ENCODE measurements at regions not wholly inside any gene's neighbourhood (a gene's known extent, or its start where the extent isn't known, plus 50 kb on each side); places are given as distances from the start of the nearest gene placed in this dataset.

DNA sequence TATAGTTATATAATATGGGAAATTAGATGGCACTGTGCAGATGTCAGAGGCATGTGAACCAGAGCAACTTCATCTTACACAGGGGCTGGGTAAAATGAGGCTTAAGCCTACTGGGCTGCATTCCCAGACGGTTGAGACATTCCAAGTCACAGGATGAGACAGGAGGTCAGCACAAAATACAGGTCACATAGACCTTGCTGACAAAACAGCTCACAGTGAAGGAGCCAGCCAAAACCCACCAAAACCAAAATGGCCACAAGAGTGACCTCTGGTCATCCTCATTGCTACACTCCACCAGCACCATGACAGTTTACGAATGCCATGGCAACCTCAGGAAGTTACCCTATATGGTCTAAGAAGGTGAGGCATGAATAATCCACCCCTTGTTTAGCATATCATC is 479.4 kb downstream of the TLR4 start:
- no peak for DNase-seq (ENCODE audit: low spot score)

DNA sequence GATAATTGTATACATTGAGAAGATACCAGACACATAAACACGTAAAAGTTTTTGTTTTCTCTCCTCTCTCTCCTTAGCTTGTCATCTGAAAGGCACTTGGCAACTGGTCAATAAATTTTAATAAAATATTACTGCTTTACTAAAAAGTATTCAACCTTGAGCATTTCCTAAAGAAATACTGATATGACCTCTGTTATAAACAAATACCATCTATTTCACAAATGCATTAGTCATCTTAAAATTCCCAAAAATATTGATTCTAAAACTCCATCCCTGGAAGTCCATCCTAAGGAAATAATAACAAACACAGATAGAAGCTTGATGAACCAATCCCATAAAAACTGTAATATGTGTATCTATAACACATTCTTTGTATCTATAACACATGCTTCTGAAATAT is 483.2 kb downstream of the TLR4 start:
- DNase-seq (ENCODE audit: low spot score): no peak

GRCh38 chr9:118189615-118190014 is 485.4 kb downstream of the TLR4 start:
- no peak for DNase-seq (ENCODE audit: low spot score)

DNA sequence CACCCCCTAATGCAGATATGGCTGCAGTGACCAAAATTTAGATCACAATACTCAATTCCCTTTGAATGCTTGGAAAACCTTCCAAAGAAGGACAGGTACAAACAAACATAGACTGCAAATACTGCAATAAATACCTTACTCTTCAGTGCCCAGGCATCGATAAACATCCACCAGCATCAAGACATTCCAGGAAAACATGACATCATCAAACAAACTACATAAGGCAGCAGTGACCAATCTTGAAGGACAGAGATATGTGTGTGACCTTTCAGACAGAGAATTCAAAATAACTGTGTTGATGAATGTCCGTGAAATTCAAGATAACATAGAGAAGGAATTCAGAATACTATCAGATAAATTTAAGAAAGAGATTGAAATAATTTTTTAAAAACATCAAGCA is 488.6 kb downstream of the TLR4 start:
- DNase-seq (ENCODE audit: low spot score): no peak

GRCh38 chr9:118209343-118209742 is 505.1 kb downstream of the TLR4 start:
- no peak for DNase-seq (ENCODE audit: low spot score)

DNA sequence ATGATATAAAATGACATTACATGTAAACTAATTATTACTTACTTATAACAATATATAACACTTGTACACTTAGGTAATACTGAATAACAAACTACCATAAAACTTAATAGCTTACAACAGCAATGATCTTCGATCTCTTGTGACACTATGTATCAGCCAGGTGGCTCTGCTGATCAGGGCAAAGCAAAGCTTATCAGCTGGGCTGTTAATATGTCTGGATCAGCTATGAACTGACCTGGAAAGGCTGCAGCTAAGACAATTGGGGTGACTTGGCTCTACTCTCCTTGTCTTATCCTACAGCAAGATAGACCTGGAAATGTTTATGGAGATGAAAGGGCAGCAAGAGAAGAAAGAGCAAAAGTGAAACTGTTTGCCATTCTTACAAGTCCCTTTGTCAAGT is 511.3 kb downstream of the TLR4 start:
- DNase-seq (ENCODE audit: low spot score): no peak

DNA sequence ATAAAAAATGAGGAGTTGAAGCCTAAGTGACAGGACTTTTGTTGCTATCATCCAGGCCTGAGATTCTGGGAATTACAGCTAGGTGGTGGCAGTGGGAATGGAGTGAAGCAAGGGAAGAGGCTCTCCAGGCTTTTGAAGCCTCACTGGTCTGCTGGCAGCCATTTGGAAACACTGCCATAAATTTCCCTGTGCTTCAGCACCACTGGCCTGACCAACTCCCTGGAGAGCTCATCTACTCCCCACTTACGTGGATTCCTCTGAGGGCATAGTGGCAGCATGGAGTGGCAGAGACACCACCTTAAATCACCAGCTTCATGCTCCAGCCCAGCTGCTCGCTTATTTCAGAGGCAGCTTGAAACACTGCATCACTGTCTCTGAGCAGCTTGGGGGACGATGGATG is 518.2 kb downstream of the TLR4 start:
- peak; percentile 6 for DNase-seq (ENCODE audit: low spot score)

DNA sequence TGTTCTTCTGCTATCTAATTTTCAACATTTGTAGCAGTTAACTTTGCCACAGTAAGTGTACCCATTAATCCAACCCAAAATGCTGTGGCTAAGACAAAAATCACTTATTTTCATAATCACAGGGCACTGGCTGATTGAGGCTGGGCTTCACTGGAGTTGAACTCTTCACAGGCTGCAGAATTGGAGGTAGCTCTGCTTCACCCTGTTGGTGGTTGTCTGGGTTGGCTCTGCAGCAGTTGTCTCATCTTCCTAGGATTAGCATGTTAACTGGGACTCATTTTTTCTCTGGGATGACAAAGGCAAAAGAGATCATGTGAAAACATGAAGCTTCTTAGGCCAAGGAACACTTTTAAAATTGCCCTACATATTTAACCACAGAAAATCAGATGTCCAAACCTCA is 518.9 kb downstream of the TLR4 start:
- DNase-seq (ENCODE audit: low spot score): no peak

- DNase-seq (ENCODE audit: low spot score): peak; percentile 6
Measured at GRCh38 chr9:118230329-118230728, 526.1 kb downstream of the TLR4 start.

DNA sequence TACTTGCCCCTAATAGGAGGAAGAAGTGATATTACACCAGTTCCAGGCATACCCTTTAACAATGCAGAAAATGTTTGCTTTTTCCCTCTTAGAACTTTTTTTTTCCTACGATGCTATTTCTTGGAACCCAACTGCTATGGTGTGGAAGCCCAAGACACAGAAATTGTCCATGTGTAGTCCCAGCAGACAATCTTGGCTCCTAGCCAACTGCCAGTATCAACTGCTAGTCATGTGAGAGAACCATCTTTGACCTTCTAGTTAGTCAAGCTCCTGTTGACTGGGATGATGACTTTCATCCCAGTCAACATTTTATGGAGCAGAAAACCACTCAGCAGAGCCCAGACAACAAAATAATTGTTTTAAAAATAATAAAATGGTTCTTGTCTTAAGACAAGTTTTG is 532.4 kb downstream of the TLR4 start:
- no peak for DNase-seq (ENCODE audit: low spot score)

DNA sequence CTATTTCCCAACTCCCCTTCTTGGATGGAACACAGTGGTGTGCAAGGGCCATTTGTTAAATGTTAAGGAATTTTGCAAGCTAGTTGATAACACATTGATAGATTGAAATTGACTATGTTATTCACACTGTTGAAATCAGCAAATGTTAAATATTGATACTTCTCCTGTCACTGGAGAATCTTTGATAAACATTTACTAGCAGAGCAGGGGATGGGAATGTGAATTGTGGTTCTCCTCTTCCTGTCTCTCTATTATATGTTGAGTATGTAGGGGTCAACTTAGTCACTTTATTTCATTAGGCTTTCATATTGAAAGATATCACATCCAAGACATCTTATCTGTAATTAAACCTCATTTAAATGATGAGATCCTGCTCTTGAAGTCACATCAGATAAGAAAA is 533.9 kb downstream of the TLR4 start:
- no peak for DNase-seq (ENCODE audit: low spot score)

GRCh38 chr9:118252027-118252426 is 547.8 kb downstream of the TLR4 start:
- DNase-seq (ENCODE audit: low spot score): no peak

DNA sequence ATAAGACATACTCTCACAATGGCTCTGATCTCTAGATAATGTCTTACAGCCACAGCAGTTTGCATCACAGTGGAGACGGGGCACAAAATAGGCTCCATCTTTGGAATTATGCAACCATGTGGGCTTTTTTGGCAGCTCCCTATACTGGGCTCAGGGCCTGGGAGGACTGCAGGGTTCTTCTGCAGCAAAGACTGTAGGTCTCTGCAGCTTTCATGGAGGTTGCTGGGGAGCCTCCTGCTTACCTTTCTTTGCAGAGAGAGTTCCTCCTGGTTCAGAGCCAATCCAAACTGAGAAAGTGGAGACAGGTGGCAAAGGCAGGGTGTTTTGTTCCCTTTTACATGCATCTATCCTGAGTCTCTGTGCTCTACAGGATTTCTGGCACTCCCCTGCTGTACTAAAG is 558.0 kb downstream of the TLR4 start:
- no peak for DNase-seq (ENCODE audit: low spot score)

DNA sequence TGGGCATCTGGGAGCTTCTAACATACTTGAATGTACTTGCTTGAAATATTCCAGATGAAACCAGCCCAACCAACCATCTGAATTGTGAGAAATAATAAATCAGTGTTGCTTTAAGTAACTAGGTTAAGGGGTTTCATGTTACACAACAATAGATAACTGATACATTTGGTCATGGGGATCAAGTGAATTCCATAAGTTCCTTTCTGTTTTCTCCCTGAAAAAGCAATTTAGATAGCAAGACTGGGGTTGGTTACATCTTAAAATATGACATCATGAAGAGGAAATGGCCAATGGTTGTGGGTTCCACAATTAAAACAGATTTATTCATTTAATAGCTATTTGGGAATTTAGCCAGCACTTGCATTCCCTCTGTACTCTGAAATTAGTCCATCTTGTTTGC is 559.7 kb downstream of the TLR4 start:
- DNase-seq (ENCODE audit: low spot score): no peak

DNA sequence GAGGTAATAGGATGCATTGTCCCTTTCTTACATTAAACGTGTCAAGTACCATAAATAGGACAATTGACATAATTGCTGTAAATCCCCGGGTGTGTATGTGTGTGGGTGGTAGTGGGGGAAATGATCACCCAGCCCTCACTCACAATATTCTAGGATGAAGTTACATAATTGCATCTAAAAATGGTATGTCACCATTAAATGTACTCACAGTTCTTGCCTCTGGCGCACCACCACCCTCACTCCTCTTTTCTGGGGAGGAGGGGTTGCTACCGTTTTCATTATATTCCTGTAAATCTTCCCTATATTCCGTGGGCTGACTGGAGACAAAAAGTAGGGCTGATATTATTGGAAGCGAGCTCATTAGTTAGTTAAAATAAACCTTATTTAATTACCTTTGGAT is 563.8 kb downstream of the TLR4 start:
- no peak for DNase-seq (ENCODE audit: low spot score)

GRCh38 chr9:118269623-118270022 is 565.4 kb downstream of the TLR4 start:
- DNase-seq (ENCODE audit: low spot score): no peak

DNA sequence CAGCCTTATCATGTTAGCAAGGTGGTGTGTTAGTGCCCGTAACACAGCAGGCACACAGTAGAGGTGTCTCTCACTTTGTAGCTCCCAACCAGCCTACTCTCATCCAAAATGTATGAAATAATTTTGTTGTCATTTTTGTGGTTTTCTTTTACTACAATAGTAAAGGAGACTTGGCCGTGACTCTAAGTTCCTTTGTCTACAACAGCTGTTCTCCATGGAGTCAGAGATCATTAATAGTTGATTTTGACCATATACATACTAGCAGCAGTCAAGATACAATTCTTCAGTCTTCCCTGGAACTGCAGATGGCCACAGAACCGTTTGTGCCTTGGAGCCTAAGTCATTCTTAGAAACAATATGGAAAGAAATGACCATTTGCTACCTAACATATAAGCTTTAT is 567.1 kb downstream of the TLR4 start:
- no peak for DNase-seq (ENCODE audit: low spot score)

DNA sequence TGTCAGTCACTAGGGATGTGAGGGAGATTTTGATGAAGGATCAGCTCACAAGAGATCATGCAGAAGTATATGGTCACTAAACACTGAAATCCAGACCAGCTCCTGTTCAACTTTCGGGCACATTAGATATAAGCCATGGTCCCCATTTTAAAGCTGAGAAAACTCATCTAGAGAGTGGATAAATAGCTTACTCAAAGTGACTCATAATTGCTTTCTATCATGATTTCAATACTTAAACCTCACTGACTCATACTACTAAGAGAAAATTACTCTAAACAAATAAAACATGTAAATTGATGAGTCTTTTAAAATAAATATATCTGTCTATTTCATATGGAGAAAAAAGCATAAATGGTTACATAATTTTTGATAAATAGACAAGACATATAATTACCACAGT is 567.7 kb downstream of the TLR4 start:
- no peak for DNase-seq (ENCODE audit: low spot score)

- no peak for DNase-seq (ENCODE audit: low spot score)
Measured at GRCh38 chr9:118273048-118273447, 568.8 kb downstream of the TLR4 start.

GRCh38 chr9:118276784-118277183 is 572.6 kb downstream of the TLR4 start:
- DNase-seq (ENCODE audit: low spot score): no peak

DNA sequence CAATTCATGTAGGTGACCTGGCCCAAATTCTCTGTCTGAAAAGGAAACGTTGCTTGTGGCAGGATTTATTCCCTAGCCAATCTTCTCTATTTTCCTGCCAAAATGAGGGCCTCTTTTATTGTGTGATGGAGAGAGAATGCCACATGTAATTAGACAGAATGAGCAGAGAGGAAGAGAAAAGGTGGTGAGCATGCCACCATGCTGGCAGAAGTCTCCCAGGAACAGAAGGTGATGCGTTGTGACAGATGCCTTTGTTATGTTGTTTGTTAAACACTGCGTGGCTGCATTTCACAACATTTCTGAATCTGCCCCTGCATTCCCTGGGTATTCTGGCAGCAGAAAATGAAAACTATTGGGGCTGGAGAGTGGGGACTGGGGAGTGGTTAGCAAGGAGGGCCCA is 577.6 kb downstream of the TLR4 start:
- DNase-seq (ENCODE audit: low spot score): no peak

- DNase-seq (ENCODE audit: low spot score): no peak
Measured at GRCh38 chr9:118283488-118283887, 579.3 kb downstream of the TLR4 start.

DNA sequence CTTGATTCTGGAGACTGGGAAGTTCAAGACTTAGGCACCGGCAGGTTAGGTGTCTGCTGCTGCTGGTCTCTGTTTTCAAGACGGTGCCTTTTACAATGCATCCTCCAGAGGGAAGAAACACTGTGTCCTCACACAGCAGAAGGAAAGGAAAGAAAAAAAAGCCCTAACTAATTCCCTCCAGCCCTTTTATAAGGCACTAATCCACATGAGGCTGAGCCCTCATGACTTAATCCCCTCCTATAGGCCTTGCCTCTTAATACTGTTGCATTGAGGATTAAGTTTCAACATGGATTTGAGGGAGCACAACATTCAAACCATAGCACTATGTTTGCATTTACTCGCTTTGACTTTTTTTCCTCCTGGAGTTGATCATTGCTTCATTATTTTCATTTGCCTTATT is 585.9 kb downstream of the TLR4 start:
- DNase-seq (ENCODE audit: low spot score): no peak

DNA sequence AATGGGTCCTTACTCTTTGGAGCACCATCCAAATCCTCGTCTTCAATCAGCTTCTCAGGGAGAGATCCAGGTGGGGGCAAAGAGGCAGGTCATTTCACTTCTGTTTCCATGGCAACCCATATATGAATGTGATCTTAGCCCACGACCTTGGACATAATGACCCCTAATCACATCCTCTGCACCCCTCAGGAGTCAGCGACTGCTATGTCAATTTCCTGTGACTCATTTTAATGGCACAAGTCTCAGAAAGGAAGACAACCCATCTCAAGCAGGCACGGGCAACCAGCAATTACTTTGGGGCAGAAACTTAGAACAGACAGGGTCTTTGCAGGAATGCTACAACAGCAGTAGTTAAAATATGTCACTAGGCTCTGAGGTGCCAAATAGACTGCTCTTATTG is 591.2 kb downstream of the TLR4 start:
- no peak for DNase-seq (ENCODE audit: low spot score)

- no peak for DNase-seq (ENCODE audit: low spot score)
Measured at GRCh38 chr9:118302721-118303120, 598.5 kb downstream of the TLR4 start.

All from umbilical cord (tissue), 1 donor.